ENCODE measurements at regions not wholly inside any gene's neighbourhood (a gene's known extent, or its start where the extent isn't known, plus 50 kb on each side); places are given as distances from the start of the nearest gene placed in this dataset.
"Not testable (repeated sequence)": the region's sequence is repeated elsewhere in the genome, so short reads cannot be mapped to it uniquely, and the experiment has no call there.

- DNase-seq = no peak
Observed at GRCh38 chr4:164615964-164616363, 138.0 kb upstream of the SMIM31 start.

DNA sequence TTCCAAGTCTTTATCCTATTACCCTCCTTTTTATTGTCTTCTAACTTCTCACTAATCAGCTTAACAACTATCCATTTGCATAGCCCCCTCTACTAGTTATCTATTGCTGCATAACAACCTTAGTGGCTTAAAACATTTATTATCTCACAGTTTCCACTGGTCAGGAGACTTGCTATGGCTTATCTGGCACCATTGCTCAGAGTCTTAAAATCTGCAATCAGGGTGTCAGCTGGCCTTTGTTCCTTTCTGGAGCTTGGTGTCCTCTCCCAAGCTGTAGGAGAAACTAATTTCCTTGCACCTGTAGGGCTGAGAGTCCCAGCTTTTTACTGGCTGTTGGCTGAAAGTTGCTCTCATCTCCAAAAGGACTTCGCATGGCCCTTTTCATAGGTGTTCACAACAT, 137.0 kb upstream of the SMIM31 start:
- no peak for DNase-seq

GRCh38 chr4:164617426-164617825, 136.5 kb upstream of the SMIM31 start:
- DNase-seq = no peak

GRCh38 chr4:164617911-164618310, 136.0 kb upstream of the SMIM31 start:
- no peak for DNase-seq

- DNase-seq = no peak
Observed at GRCh38 chr4:164621886-164622521, 131.9 kb upstream of the SMIM31 start.

- DNase-seq = no peak
Observed at GRCh38 chr4:164623099-164623498, 130.8 kb upstream of the SMIM31 start.

- DNase-seq = no peak
Observed at GRCh38 chr4:164639001-164639400, 114.9 kb upstream of the SMIM31 start.

DNA sequence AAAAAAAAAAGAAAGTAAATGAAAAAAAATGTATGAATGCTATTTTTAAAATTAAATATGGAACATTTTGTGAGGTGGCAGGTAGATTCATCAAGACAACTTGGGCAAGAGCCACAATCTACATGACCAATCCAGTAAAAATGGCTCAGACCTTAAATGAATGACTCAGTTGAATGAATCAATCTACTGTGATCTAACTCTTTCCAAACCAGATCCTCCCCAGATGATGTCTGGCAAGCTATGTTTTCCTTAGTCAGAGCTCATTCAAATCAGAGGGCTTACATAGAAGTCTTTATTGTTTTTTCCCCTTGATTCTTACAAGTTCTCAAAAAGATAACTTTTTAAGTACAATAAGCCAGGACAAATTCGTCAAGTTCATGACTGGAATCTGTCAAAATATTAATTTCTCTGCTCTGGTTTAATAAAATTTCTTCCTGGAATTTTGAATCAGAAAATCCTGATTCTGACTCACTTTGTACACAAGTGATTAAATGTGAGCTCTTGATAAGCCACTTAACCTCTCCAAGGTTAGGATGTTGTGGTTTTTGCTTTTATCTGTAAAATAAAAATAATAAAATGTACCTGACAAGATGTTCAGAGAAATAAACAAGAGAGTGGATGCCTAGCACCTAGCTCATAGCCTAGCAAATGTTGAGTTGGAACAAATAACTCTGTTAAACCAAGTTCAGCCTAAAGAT, 105.6 kb upstream of the SMIM31 start:
- no peak for DNase-seq

DNA sequence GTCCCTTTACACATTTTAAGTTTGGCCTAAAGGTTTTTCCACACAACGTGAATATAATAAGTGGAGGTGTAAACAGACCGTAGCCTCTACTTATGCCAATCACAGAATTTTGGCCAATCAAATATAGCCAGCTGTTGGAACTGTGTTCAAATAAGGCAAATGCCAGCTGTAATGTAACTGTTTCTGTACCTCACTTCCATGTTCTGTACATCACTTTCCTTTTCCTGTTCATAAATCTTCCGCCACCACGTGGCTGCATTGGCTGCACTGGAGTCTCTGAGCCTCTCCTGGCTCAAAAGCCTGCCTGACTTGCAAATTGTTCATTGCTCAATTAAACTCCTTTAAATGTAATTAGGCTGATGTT, 105.1 kb upstream of the SMIM31 start:
- DNase-seq = no peak

DNA sequence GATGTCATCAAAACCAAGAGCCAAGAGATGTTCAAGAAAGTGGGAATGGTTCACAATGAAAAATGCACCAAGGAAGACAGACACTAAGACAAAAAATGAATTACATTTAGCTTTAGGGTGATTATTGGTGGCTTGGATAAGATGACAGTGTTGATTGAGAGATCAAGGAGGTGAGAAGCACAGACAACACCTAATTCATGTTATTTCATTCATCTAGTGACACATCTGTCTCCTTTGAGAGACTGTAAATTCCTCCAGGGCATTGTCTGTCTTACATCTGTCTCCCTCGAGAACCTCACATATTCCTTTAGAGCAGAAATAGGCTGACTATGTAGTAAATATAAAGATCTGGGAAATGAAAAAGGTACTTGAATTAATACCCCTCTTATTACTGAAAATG, 94.2 kb upstream of the SMIM31 start:
- DNase-seq = no peak

- not testable (repeated sequence) for DNase-seq
Observed at GRCh38 chr4:164676152-164676551, 77.8 kb upstream of the SMIM31 start.

DNA sequence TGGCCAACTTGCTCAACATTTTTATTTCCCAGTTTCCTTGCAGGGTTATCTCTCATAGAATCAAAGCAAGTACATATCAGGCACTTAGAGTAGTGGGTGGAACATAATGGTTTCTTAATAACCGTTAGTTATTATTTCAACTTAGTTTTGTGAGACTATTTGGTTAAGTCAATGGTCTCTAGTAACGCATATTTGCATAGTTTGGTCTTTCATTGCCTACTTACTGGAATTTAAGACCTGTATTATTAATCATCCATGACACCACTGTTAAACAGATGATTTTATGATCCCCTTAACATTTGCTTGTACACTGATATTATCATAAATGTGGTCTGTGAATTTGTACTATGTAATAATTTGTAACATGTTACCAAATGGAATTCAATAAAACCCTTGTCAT, 70.9 kb upstream of the SMIM31 start:
- no peak for DNase-seq

GRCh38 chr4:164695650-164696049, 58.3 kb upstream of the SMIM31 start:
- no peak for DNase-seq

GRCh38 chr4:164700471-164700870, 53.5 kb upstream of the SMIM31 start:
- no peak for DNase-seq

DNA sequence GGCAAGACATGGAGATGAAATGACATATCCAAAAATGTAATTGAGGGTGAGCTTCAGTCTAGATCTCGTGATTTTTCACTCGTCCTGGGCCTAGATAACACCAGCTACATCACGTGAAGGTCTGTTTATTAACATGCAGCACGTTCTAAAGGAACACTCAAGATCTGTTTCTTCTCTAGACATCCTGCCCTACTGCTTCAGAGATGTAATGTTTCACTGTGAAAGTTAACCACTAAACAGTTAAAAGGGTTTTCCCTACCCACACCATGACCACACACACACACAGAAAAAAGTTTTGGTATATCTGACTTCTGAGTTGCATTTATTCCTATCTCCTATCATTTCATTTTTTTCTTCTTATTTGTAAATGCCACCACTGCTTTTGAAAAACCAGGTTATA, 52.3 kb upstream of the SMIM31 start:
- DNase-seq = no peak

Data from stimulated activated CD4-positive, alpha-beta T cell treated with anti-CD3 and anti-CD28 coated beads, Interleukin-4, amount 100 ng/mL, for 1 hour (primary cell).